Panc1 (cell line): ENCODE measurements at regions not wholly inside any gene's neighbourhood (a gene's known extent, or its start where the extent isn't known, plus 50 kb on each side); places are given as distances from the start of the nearest gene placed in this dataset.

Source experiments
- CTCF ChIP-seq: fragments of 450-650 bp; IDR thresholded peaks from 2 replicates; pipeline ENCODE4 v1.5.1; 2017; ENCODE audit warnings: mild to moderate bottlenecking
- TCF7L2 ChIP-seq: IDR thresholded peaks from 2 replicates; pipeline ENCODE4 v1.6.1; 2011; ENCODE audit warnings: mild to moderate bottlenecking, low read depth, low read length, inconsistent platforms

GRCh38 chr10:8151086-8151485 lies 96.6 kb downstream of the GATA3 start:
- no peak for TF ChIP-seq TCF7L2
- TF ChIP-seq CTCF, result no peak
